ENCODE measurements at regions not wholly inside any gene's neighbourhood (a gene's known extent, or its start where the extent isn't known, plus 50 kb on each side); places are given as distances from the start of the nearest gene placed in this dataset.

DNA sequence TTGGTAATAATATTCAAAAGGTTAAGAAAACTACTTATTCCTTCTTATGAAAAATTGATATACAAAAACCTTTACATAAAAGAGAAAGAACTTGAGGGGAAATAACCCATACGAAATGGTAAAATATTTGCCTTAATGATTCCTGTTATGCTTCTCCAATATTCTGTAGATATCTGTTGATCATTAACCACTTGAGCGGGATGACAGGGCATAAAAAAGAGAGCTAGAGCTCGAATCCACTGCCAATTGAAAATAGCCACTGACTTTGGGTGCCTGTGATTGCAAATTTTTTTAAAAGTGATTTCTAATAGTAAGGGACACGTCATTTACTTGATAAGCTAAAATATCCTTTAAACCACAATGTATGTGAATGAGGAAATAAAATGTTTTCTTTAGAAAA, 188.1 kb downstream of the MOXD1 start:
- Mint-ChIP-seq H3K36me3 (no peaks in the 10 kb centered on the region), H3K27me3 (peaks cover 2% of the 10 kb centered on the region), H3K9me3 (no peaks in the 10 kb centered on the region), H3K4me1 (no peaks in the 10 kb centered on the region), H3K4me3 (no peak overlapping the region), H3K27ac (no peak overlapping the region)

DNA sequence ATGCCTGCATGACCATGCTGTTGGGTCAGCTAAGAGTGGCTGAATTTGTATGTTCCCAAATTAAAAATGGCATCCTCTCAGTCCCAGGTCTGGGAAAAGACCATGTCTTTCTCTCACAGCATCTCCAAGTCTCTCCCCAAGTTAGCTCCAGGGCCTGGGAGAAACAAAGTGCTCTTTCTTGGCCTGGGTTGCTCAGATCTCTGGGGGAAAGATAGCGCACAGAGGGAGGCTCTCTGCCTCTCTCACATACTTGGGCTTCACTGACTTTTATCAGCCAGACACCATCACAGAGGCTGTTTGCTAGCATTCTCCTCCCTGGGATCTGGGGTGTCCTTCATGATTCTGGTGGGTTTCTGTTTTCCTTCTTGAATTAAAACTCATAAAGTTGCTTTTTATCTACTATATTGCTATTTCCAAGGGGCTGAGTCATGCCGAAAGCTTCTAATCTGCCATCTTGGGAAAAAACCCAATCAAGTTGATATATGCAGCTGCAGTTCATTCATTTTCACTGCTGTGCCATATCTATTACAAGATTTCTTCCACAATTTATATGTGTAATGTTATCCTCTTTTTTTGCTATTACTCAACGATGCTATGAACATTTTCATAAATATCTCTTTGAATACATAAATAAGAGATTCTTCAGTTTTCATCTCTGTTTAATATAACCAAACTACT, 190.2 kb downstream of the MOXD1 start:
- H3K9me3 Mint-ChIP-seq: no peaks in the 10 kb centered on the region
- H3K27ac Mint-ChIP-seq: no peak overlapping the region
- peaks cover 5% of the 10 kb centered on the region for H3K27me3 Mint-ChIP-seq

DNA sequence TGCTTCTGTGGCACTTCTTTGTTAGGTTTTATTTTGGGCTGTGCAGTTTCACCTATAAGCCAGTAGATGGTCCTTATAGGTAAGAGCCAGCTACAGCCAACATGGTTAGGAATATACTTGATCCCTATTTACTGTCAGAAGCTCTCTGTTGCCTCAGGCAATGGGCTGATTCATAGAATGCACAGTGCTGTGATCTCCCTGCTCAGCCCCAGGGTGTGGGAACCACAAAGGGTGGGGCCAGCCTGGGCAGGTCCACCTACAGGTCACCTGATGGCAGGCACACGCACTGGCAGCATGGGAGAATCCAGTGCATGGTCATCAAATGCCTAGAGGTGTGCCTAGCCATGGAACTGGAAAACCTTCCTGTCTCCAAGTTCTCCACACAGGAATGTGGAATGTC, 191.9 kb downstream of the MOXD1 start:
- Mint-ChIP-seq H3K36me3 (peaks cover 2% of the 10 kb centered on the region), H3K4me3 (no peak overlapping the region), H3K27ac (no peak overlapping the region), H3K27me3 (peaks cover 7% of the 10 kb centered on the region), H3K4me1 (no peaks in the 10 kb centered on the region), H3K9me3 (peaks cover 0 to 4% (median 0%) of the 10 kb centered on the region in 3 donors)

More for the DNA sequence above, 190.2 kb downstream of the MOXD1 start:
- Mint-ChIP-seq H3K36me3 (peaks cover 2% of the 10 kb centered on the region), H3K4me1 (no peaks in the 10 kb centered on the region), H3K4me3 (no peak overlapping the region)

DNA sequence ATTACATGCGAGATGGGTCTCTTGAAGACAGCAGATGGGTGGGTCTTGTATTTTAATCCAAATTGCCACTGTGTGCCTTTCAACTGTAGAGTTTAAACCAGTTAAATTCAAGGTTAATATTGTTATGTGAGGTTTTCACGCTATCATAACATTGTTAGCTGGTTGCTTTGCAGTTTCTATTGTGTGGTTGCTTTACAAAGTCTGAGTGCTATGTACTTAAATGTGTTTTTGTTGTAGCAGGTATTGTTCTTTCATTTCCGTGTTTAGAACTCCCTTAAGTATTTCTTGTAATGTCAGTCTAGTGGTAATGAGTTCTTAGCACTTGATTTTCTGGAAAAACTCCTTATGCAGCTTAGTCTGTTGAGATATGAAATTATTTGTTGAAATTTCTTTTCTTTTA, 193.3 kb downstream of the MOXD1 start:
- Mint-ChIP-seq H3K27ac (no peak overlapping the region), H3K36me3 (peaks cover 3% of the 10 kb centered on the region), H3K27me3 (peaks cover 7% of the 10 kb centered on the region), H3K4me1 (no peaks in the 10 kb centered on the region), H3K9me3 (peaks cover 0 to 6% (median 0%) of the 10 kb centered on the region in 3 donors), H3K4me3 (no peak overlapping the region)

DNA sequence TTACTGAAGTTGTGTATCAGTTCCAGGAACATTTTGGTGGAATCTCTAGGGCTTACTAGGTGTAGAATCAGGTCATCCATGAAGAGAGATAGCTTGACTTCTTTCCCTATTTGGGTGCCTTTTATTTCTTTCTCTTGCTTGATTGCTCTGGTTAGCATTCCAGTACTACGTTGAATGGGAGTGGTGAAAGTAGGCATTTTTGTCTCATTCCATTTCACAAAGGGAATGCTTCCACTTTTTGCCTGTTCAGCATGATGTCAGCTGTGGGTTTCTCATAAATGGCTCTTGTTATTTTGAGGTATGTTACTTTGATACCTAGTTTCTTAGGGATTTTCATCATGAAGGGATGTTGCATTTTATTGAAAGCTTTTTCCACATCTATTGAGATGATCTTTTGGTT, 195.3 kb downstream of the MOXD1 start:
- Mint-ChIP-seq H3K4me3 (no peak overlapping the region), H3K4me1 (no peaks in the 10 kb centered on the region), H3K27me3 (peaks cover 7% of the 10 kb centered on the region), H3K9me3 (peaks cover 0 to 6% (median 0%) of the 10 kb centered on the region in 3 donors), H3K36me3 (peaks cover 3% of the 10 kb centered on the region), H3K27ac (no peak overlapping the region)

DNA sequence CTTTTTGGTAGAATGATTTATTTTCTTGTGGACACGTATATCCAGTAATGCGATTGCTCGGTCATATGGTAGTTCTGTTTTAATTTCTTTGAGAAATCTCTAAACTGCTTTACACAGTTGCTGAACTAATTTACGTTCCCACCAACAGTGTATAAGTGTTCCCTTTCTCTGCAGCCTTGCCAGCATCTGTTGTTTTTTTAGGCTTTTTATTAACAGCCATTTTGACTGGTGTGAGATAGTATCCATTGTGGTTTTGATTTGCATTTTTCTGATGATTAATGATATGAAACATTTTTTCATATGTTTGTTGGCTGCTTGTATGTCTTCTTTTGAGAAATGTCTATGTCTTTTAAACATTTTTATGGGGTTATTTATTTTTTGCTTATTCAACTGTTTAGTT, 196.7 kb downstream of the MOXD1 start:
- Mint-ChIP-seq H3K9me3 (peaks cover 0 to 6% (median 0%) of the 10 kb centered on the region in 3 donors), H3K27ac (no peak overlapping the region), H3K36me3 (peaks cover 3% of the 10 kb centered on the region), H3K4me1 (no peaks in the 10 kb centered on the region), H3K4me3 (no peak overlapping the region), H3K27me3 (peaks cover 5% of the 10 kb centered on the region)

DNA sequence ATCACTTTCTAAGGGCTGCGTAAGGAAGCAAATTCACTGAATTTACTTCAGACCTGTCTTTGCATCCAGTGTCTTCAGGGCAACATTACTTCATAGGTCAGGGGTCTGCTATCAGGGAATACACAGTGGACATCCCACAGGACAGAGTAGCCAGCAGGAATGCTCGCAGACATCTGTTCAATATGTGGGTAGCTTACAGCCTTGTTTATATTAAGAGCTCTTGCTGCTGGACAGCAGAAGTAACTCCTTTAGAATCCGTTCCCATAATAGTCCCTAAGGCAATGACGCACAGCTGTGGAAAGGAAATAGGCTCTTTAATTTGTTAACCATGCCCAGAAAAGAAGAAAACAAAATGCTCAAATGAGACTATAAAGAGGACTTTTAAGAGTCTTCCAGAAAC, 198.7 kb downstream of the MOXD1 start:
- H3K4me3 Mint-ChIP-seq: no peak overlapping the region
- H3K27ac Mint-ChIP-seq: no peak overlapping the region
- H3K36me3 Mint-ChIP-seq: peaks cover 3% of the 10 kb centered on the region
- peaks cover 0 to 6% (median 0%) of the 10 kb centered on the region in 3 donors for H3K9me3 Mint-ChIP-seq
- no peaks in the 10 kb centered on the region for H3K4me1 Mint-ChIP-seq
- peaks cover 5% of the 10 kb centered on the region for H3K27me3 Mint-ChIP-seq

DNA sequence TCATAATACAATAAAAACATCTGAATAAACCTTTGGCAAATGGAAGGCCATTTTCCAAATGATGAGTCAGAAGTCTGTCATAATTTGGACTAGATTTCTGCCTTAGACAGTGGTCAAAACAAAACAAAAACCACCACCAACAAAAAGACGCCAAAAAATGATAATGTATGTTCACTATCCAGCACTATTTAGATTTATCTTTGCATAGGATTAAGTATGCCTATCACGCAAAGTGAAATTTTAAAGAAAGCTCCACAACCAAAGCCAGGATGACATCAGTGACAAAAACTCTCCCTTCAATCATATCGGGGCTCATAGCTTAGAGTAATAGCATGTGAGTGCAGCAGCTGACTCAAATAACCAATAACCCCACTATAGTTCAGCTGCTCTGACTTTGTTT, 201.9 kb downstream of the MOXD1 start:
- peaks cover 1% of the 10 kb centered on the region for H3K36me3 Mint-ChIP-seq
- H3K4me3 Mint-ChIP-seq: no peak overlapping the region
- H3K4me1 Mint-ChIP-seq: no peaks in the 10 kb centered on the region
- no peak overlapping the region for H3K27ac Mint-ChIP-seq
- H3K9me3 Mint-ChIP-seq: peaks cover 0 to 3% (median 1%) of the 10 kb centered on the region in 3 donors
- no peaks in the 10 kb centered on the region for H3K27me3 Mint-ChIP-seq

DNA sequence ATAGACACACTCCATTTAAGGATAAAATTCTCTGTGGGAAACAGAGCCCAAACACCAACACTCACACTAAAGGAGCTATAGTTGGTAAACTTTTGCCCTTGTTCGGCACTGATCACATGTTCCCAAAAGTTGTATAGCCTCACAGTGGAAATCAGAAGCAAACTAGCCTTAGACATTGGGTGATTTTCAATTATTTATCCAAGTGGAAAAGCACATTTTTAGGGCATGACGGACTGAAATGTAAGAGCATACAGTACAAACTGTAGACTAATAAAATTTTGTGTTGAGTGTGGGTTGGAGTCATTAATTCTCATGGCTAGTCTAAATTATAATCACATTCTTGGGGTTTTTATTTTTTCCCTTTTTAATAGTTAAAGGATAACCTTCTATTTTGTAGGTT, 202.4 kb downstream of the MOXD1 start:
- no peak overlapping the region for H3K4me3 Mint-ChIP-seq
- no peak overlapping the region for H3K27ac Mint-ChIP-seq
- peaks cover 1% of the 10 kb centered on the region for H3K36me3 Mint-ChIP-seq
- H3K4me1 Mint-ChIP-seq: no peaks in the 10 kb centered on the region
- peaks cover 0 to 1% (median 0%) of the 10 kb centered on the region in 3 donors for H3K9me3 Mint-ChIP-seq
- H3K27me3 Mint-ChIP-seq: no peaks in the 10 kb centered on the region

DNA sequence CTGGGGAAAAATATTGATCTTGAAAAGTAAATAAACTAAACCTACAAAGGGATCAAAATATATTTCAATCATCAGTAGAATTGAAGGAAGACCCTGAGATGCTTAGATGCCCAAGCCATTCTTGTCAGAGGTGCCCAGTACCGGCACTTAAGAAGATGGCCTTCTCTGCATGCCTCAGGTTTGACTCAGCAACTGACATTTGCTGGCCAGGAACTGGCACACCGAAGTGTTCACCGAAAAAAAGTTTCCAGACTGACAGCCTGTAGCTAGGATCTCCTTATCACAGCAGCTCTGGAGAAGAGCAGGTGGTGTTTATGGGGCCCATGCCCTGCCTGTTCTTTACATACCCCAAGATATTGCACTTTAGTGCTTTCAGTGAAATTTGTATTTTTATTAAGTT, 203.2 kb downstream of the MOXD1 start:
- peaks cover 0 to 1% (median 0%) of the 10 kb centered on the region in 3 donors for H3K9me3 Mint-ChIP-seq

DNA sequence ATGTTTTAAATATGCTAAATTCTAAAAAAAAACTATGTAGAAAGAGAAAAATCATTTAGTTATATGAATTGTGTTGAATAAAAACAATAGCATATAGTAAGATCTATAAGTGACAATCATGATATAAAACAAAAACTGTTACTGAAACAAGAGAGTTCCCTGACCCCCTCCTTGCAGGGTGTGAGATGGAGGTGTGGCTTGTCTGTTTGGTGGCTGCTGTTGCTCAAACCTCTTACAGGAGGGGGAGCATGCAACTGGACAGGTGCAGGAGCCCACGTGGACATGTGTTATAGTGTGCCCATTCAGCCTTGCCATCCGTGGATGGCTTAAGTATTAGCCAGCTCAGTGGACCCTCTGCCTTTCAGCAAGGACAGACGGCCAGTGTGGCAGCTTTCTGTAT, 206.7 kb downstream of the MOXD1 start:
- Mint-ChIP-seq H3K27me3 (no peaks in the 10 kb centered on the region), H3K4me1 (no peaks in the 10 kb centered on the region), H3K36me3 (no peaks in the 10 kb centered on the region), H3K27ac (no peak overlapping the region), H3K9me3 (peaks cover 0 to 1% (median 0%) of the 10 kb centered on the region in 3 donors), H3K4me3 (no peak overlapping the region)

More for the DNA sequence above, 203.2 kb downstream of the MOXD1 start:
- H3K27me3 Mint-ChIP-seq: no peaks in the 10 kb centered on the region
- no peaks in the 10 kb centered on the region for H3K36me3 Mint-ChIP-seq
- H3K27ac Mint-ChIP-seq: no peak overlapping the region
- H3K4me1 Mint-ChIP-seq: no peaks in the 10 kb centered on the region
- no peak overlapping the region for H3K4me3 Mint-ChIP-seq

DNA sequence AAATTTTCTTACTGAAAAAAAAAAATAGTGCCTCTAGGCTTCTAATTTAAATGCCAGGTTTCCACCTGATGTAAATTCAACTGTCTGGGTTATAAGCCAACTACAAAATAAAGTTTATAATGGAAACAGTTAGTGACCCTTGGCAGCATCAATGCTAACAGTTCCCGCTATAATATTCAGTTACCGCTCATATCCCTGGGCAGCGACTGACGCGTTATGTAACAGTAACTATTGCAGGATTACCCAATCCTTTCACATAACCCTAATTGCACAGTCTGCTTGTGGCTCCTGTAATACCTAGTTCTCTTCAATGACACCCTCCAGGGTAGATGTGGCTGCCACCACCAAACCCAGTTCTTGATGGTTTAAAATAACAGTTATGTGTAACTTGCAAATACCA, 208.6 kb downstream of the MOXD1 start:
- H3K9me3 Mint-ChIP-seq: peaks cover 0 to 1% (median 0%) of the 10 kb centered on the region in 3 donors
- H3K4me1 Mint-ChIP-seq: no peaks in the 10 kb centered on the region
- H3K27ac Mint-ChIP-seq: no peak overlapping the region
- no peak overlapping the region for H3K4me3 Mint-ChIP-seq
- no peaks in the 10 kb centered on the region for H3K27me3 Mint-ChIP-seq
- no peaks in the 10 kb centered on the region for H3K36me3 Mint-ChIP-seq

DNA sequence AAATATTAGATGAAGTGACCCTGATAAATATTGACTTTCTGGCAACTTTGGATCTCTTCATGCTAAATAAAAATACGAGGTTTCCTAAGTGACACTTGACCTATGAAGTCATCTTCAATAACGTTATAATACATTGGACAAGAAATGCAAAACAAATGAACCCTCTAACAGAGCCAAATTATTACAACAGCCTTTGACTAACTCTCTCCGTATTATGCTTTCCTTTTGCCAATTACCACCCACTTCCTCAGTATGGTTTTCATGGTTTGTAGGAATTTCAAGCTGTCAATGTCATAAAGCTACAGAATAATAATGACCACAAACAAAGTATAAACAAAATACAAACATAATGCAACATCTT, 210.5 kb downstream of the MOXD1 start:
- Mint-ChIP-seq H3K27ac (no peak overlapping the region), H3K27me3 (no peaks in the 10 kb centered on the region), H3K4me3 (no peak overlapping the region), H3K4me1 (no peaks in the 10 kb centered on the region), H3K36me3 (no peaks in the 10 kb centered on the region), H3K9me3 (peaks cover 0 to 1% (median 0%) of the 10 kb centered on the region in 3 donors)

DNA sequence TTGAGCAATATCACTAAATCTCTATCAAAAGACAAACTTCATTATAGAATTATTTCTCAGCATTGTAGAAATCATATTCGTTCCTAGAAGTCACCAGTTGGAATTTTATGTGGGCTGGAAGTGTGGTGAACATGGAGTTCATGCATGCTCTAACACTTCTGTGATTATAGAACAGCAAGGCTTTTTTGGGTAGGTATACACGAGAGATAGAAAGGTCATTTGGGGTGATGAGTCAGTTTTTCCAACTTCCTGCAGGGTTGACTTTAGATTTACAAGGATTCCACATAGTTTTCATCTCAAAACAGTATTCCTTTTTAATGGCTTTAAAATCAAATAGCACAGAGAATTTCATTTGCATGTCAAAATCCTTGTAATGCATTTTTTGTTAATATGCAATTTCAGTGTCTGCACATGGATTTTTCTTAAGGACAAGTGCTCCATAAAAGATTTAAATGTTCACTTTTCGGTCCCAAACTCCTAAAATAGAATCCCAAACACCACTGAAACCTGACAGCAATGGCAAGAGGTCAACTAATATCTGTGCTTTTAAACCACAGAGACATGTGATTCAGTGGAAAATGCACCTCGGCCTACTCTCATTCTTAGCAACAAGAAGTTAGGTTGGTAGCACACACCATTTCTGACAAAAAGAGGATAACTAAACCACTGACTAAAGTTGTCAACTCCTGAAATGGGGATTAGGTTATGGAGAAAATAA, 211.0 kb downstream of the MOXD1 start:
- Mint-ChIP-seq H3K4me3 (no peak overlapping the region), H3K4me1 (no peaks in the 10 kb centered on the region), H3K27me3 (no peaks in the 10 kb centered on the region), H3K36me3 (no peaks in the 10 kb centered on the region), H3K27ac (no peak overlapping the region), H3K9me3 (no peaks in the 10 kb centered on the region)

DNA sequence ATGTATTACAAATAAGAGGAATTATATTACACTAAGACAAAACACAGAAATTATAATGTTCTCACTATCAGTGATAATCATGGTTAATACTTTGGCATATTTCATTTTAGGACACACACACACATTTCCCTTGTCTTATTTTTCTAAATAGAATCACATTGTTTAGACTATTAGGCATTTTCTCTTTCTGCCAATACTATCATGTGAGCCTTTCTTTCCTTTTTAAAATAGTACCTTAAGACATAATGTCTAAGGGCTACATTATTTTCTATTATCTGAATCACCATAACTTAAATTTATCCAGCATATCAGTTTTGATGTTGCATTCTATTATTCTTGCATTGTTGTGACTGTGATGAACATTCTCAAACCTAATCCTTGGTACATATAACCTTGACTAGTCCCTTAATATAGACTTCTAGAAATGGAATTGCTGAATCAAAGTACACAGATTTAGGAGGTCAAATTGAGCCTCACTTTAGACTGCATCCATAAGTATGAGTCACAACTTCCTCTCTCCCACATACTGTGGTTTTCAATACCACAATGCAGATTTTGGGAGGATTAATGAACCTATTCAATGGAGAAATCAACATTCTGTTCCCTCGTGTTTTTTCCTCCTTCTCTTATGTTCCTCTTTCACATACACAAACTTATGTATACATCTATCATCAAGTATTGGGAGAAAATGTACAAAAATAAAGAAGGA, 212.6 kb downstream of the MOXD1 start:
- peaks cover 0 to under 1% (median 0%) of the 10 kb centered on the region in 3 donors for H3K9me3 Mint-ChIP-seq
- no peaks in the 10 kb centered on the region for H3K4me1 Mint-ChIP-seq
- H3K27me3 Mint-ChIP-seq: no peaks in the 10 kb centered on the region
- H3K4me3 Mint-ChIP-seq: no peak overlapping the region
- no peaks in the 10 kb centered on the region for H3K36me3 Mint-ChIP-seq
- H3K27ac Mint-ChIP-seq: no peak overlapping the region
